OCI-LY7 (cell line): ENCODE measurements at regions not wholly inside any gene's neighbourhood (a gene's known extent, or its start where the extent isn't known, plus 50 kb on each side); places are given as distances from the start of the nearest gene placed in this dataset.

Experiments
- BruUV-seq: library from RNA; stranded (reverse); fragments of 400-500 nt; replicated peaks from 2 replicates; lab custom pipeline; 2021; lab: Mats Ljungman, UMichigan
- CTCF ChIA-PET: fragments of 300-600 bp; sonication (Branson Sonifier 250); formaldehyde crosslinking; loops from one replicate; lab custom pipeline; 2022; ENCODE audit warnings: antibody characterized with exemption; ENCODE audit not compliant: unreplicated experiment; lab: Charles Lee
- POLR2A ChIA-PET: fragments of 300-600 bp; sonication (Branson Sonifier 250); formaldehyde crosslinking; loops from one replicate; lab custom pipeline; 2022; ENCODE audit warnings: antibody characterized with exemption; lab: Charles Lee
- DNase-seq: peaks from one replicate; pipeline ENCODE4 v3.0.0-alpha.2; 2015; ENCODE audit warnings: low spot score
- H2AFZ ChIP-seq: fragments of 200-600 bp; sonication (generic), shearing (Covaris generic); 2 replicates; pipeline ENCODE4 v1.6.1; 2014; ENCODE audit warnings: mild to moderate bottlenecking, antibody characterized with exemption, low read length, moderate library complexity
- H3K27ac ChIP-seq: fragments of 200-600 bp; sonication (generic); 2 replicates; pipeline ENCODE4 v1.5.1; 2014; ENCODE audit warnings: mixed run types, low read depth, mild to moderate bottlenecking, moderate library complexity, low read length, inconsistent platforms; ENCODE audit not compliant: poor library complexity, severe bottlenecking
- H3K36me3 ChIP-seq: fragments of 200-600 bp; sonication (generic); 2 replicates; pipeline ENCODE4 v1.6.1; 2014; ENCODE audit warnings: mild to moderate bottlenecking, antibody characterized with exemption, low read length, moderate library complexity, mixed read lengths; ENCODE audit not compliant: insufficient read depth
- H3K4me1 ChIP-seq: fragments of 200-600 bp; sonication (generic); 2 replicates; pipeline ENCODE4 v1.5.1; 2014; ENCODE audit warnings: mild to moderate bottlenecking, low read length; ENCODE audit not compliant: insufficient read depth, poor library complexity, severe bottlenecking
- H3K4me2 ChIP-seq: fragments of 200-600 bp; sonication (generic); 2 replicates; pipeline ENCODE4 v1.6.1; 2014; ENCODE audit warnings: mild to moderate bottlenecking, low read length
- H3K4me3 ChIP-seq: fragments of 200-600 bp; sonication (generic); 2 replicates; pipeline ENCODE4 v1.5.1; 2014; ENCODE audit warnings: mild to moderate bottlenecking, low read depth, low read length; ENCODE audit not compliant: poor library complexity, severe bottlenecking
- H3K79me2 ChIP-seq: fragments of 200-600 bp; sonication (generic); 2 replicates; pipeline ENCODE4 v1.6.1; 2016; ENCODE audit warnings: low read depth, mild to moderate bottlenecking, low read length, moderate library complexity, mixed read lengths; ENCODE audit not compliant: insufficient read depth
- H3K9me2 ChIP-seq: fragments of 200-600 bp; sonication (generic); 2 replicates; pipeline ENCODE4 v1.6.1; 2016; ENCODE audit warnings: mild to moderate bottlenecking, low read length, mixed read lengths; ENCODE audit not compliant: insufficient read depth
- H3K9me3 ChIP-seq: fragments of 200-600 bp; sonication (generic); 2 replicates; pipeline ENCODE4 v1.6.1; 2014; ENCODE audit warnings: mild to moderate bottlenecking, mixed run types, low read length, mixed read lengths
- H4K20me1 ChIP-seq: fragments of 200-600 bp; sonication (generic); 2 replicates; pipeline ENCODE4 v1.6.1; 2014; ENCODE audit warnings: mild to moderate bottlenecking, antibody characterized with exemption, low read length, moderate library complexity, mixed read lengths; ENCODE audit not compliant: insufficient read depth
- EZH2phosphoT487 ChIP-seq: fragments of 200-600 bp; sonication (generic); IDR thresholded peaks from 2 replicates; pipeline ENCODE4 v1.6.1; 2018; ENCODE audit warnings: low read depth, borderline replicate concordance, mild to moderate bottlenecking, mixed run types, antibody characterized with exemption, low read length, moderate library complexity, mixed read lengths
- intact Hi-C: fragments of 100-400 bp; cut with micrococcal nuclease; formaldehyde crosslinking; loops from one replicate; pipeline ENCODE4 v1.10.0; 2022; ENCODE audit not compliant: unreplicated experiment
- TF ChIP-seq, protein P1 (sequence below): fragments of 200-600 bp; sonication (generic); conservative IDR thresholded peaks from 2 replicates; pipeline ENCODE4 v1.5.1; 2014; ENCODE audit warnings: mild to moderate bottlenecking, antibody characterized with exemption, low read length, moderate library complexity, mixed read lengths

DNA sequence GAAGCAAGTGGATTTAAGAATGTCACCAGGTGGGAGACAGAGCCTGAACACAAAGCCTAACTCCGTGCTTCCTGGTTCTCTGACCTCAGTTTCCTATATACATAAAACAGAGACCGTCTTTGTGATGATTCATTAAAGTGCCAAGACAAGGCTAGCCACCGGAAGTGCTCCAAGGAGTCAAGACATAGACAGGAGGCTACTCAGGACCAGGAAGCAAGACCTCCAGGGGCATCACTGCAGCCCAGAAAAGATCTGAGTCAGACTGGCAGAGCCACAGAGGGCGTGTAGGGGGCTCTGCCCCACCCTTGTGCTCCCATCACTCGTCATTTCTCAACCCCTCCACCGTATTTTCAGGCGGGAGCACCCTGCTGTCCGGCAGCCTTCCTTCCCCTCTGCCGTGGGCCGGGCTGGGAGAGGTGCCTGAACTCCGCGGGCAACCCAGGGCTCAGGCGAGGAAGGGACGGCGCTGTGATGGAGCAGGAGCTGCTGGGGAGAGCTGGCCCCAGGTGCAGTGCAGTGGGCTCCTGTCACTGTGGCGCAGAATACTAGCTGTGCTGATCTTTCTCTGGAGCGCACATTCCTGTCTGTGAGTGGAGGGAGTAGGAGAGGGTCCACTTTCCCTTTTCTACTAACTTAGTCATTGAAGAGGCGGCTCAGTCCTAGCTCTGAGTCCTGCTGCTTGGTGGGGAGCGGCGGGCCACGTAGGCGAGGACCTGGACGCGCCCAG lies 134.7 kb upstream of the GPR12 start:
- H3K9me3 ChIP-seq, result no peaks in the 10 kb centered on the region
- no peak overlapping the region for H3K4me2 ChIP-seq
- H3K4me3 ChIP-seq, result no peak overlapping the region
- DNase-seq, result no peak
- intact Hi-C loops, result no loop called here
- H3K79me2 ChIP-seq, result no peaks in the 10 kb centered on the region
- ChIA-PET POLR2A (interaction anchor here (1.1 kb wide), 1 partner anchor 20 kb away, joined by 3 read pairs; no protein-coding TSS in a partner anchor), CTCF (no interaction called here)
- H2AFZ ChIP-seq, result no peak overlapping the region
- H3K27ac ChIP-seq, result no peak overlapping the region
- no peaks in the 10 kb centered on the region for H4K20me1 ChIP-seq
- no peaks in the 10 kb centered on the region for H3K36me3 ChIP-seq
- no peak for TF ChIP-seq EZH2phosphoT487
- TF ChIP-seq, protein P1, sequence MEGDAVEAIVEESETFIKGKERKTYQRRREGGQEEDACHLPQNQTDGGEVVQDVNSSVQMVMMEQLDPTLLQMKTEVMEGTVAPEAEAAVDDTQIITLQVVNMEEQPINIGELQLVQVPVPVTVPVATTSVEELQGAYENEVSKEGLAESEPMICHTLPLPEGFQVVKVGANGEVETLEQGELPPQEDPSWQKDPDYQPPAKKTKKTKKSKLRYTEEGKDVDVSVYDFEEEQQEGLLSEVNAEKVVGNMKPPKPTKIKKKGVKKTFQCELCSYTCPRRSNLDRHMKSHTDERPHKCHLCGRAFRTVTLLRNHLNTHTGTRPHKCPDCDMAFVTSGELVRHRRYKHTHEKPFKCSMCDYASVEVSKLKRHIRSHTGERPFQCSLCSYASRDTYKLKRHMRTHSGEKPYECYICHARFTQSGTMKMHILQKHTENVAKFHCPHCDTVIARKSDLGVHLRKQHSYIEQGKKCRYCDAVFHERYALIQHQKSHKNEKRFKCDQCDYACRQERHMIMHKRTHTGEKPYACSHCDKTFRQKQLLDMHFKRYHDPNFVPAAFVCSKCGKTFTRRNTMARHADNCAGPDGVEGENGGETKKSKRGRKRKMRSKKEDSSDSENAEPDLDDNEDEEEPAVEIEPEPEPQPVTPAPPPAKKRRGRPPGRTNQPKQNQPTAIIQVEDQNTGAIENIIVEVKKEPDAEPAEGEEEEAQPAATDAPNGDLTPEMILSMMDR, result no peak
- no peaks in the 10 kb centered on the region for H3K4me1 ChIP-seq
- no peaks in the 10 kb centered on the region for H3K9me2 ChIP-seq
- BruUV-seq, result no TSS peak

DNA sequence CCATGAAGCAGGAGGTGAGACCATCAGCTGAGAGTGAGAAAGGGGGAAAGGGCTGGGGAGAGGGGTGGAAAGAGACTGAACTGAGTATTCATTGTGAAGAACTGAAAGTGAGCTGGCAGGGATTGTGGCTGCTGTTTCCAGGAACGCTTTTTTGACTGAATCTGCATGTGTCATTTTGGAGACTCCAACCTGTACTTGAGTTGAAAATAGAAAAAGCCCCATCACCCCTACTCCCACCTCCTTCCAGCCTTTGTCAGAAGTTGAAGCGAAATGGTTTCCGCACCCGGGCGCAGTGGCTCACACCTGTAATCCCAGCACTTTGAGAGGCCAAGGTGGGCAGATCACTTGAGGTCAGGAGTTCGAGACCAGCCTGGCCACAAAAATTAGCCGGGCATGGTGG lies 128.0 kb upstream of the GPR12 start:
- DNase-seq, result no peak
- ChIA-PET POLR2A (interaction anchor here (0.6 to 1.6 kb wide), 4 partner anchors 10 to 668 kb away, joined by 3 to 8 read pairs (median 4); no protein-coding TSS in a partner anchor), CTCF (no interaction called here)
- Histone ChIP-seq H3K27ac (no peak overlapping the region), H4K20me1 (no peaks in the 10 kb centered on the region), H3K4me1 (no peaks in the 10 kb centered on the region), H3K4me3 (no peak overlapping the region), H3K79me2 (no peaks in the 10 kb centered on the region), H3K36me3 (no peaks in the 10 kb centered on the region), H2AFZ (no peak overlapping the region), H3K9me2 (no peaks in the 10 kb centered on the region), H3K9me3 (0 out of 2 replicates have a peak, but pooled peaks cover 5% of the 10 kb centered on the region), H3K4me2 (no peak overlapping the region)
- TF ChIP-seq EZH2phosphoT487, result no peak
- TF ChIP-seq, protein P1, result no peak
- intact Hi-C loops, result no loop called here
- no TSS peak for BruUV-seq

DNA sequence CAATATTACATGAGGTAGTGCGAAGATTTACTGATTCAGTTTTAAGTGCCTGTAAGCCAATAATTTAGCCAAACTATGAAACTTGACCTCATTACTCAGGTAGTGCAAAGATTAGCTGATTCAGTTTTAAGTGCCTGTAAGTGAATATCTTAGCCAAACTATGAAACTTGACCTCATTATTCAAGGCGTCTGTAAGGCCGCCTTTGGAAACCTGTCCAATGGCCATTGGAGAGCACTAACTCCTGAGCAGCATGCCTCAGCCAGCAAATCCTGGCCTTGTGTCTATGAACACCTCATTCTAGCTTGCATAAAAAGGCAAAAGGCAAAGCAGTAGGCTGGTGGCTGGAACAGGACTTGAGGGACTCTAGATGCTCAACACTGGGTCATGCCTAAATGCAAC lies 127.0 kb upstream of the GPR12 start:
- TF ChIP-seq EZH2phosphoT487, result no peak
- TF ChIP-seq, protein P1, result no peak
- ChIA-PET CTCF (no interaction called here), POLR2A (interaction anchor here (0.8 to 1.6 kb wide), 3 partner anchors 9 to 862 kb away, joined by 3 to 4 read pairs (median 3); no protein-coding TSS in a partner anchor)
- H3K4me2 ChIP-seq, result no peak overlapping the region
- no peaks in the 10 kb centered on the region for H3K79me2 ChIP-seq
- intact Hi-C loops, result no loop called here
- H3K36me3 ChIP-seq, result no peaks in the 10 kb centered on the region
- no peaks in the 10 kb centered on the region for H3K9me2 ChIP-seq
- no TSS peak for BruUV-seq
- H3K4me3 ChIP-seq, result no peak overlapping the region
- H3K27ac ChIP-seq, result no peak overlapping the region
- no peaks in the 10 kb centered on the region for H4K20me1 ChIP-seq
- no peak overlapping the region for H2AFZ ChIP-seq
- H3K9me3 ChIP-seq, result 0 out of 2 replicates have a peak, but pooled peaks cover 5% of the 10 kb centered on the region
- no peak for DNase-seq
- H3K4me1 ChIP-seq, result no peaks in the 10 kb centered on the region
